Prostate gland (tissue), 2 donors: ENCODE measurements at regions not wholly inside any gene's neighbourhood (a gene's known extent, or its start where the extent isn't known, plus 50 kb on each side); places are given as distances from the start of the nearest gene placed in this dataset.

Source experiments
- POLR2A ChIP-seq: fragments of 450-650 bp; IDR thresholded peaks from one replicate; pipeline ENCODE4 v1.6.1; 2016; ENCODE audit warnings: antibody characterized with exemption, mild to moderate bottlenecking
- TF ChIP-seq, protein P1 (sequence below), 4 experiments: fragments of 200-600 bp in 2 of 4; fragments of 450-650 bp in 2 of 4; sonication (generic) in 2 of 4; IDR thresholded peaks; 1 replicate in 3 of 4; 2 replicates in 1 of 4; pipeline ENCODE4 v1.5.1; 2016 to 2019; ENCODE audit warnings: antibody characterized with exemption in 4 of 4, mild to moderate bottlenecking in 2 of 4, moderate library complexity in 2 of 4

DNA sequence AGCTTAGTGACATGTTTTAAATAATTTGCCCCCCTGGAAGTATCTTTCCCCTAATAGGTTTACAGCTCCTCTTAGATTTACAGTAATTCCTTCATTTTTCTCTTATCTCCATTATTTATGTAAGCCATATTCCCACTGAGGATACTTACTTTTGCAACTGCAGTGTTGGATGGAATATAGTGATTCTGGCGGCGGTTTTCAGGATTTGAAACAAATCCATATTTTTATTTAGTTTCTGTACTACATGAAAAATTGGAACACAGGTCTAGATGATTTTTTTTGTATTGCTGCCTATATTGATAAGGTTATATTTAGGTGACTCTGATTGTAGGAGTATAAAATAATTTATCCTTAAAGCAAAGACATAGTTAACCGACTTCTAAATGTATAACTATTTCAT, 391.6 kb upstream of the SUCLG2 start:
- TF ChIP-seq, protein P1, sequence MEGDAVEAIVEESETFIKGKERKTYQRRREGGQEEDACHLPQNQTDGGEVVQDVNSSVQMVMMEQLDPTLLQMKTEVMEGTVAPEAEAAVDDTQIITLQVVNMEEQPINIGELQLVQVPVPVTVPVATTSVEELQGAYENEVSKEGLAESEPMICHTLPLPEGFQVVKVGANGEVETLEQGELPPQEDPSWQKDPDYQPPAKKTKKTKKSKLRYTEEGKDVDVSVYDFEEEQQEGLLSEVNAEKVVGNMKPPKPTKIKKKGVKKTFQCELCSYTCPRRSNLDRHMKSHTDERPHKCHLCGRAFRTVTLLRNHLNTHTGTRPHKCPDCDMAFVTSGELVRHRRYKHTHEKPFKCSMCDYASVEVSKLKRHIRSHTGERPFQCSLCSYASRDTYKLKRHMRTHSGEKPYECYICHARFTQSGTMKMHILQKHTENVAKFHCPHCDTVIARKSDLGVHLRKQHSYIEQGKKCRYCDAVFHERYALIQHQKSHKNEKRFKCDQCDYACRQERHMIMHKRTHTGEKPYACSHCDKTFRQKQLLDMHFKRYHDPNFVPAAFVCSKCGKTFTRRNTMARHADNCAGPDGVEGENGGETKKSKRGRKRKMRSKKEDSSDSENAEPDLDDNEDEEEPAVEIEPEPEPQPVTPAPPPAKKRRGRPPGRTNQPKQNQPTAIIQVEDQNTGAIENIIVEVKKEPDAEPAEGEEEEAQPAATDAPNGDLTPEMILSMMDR (IDR thresholded peaks at IDR 0.05), result no peak
- TF ChIP-seq POLR2A, result no peak
